GM19372 (cell line): ENCODE measurements at regions not wholly inside any gene's neighbourhood (a gene's known extent, or its start where the extent isn't known, plus 50 kb on each side); places are given as distances from the start of the nearest gene placed in this dataset.

ENCODE experiments used
- ATAC-seq: cut with Tn5 transposase; IDR thresholded peaks from one replicate; pipeline ENCODE4 v1.9.1; 2021; ENCODE audit warnings: mild to moderate bottlenecking, low read depth, moderate library complexity; ENCODE audit not compliant: unreplicated experiment

- no peak for ATAC-seq
Observed at GRCh38 chr6:23590498-23591126, 535.4 kb upstream of the NRSN1 start.

GRCh38 chr6:23591761-23592160 is 534.3 kb upstream of the NRSN1 start:
- no peak for ATAC-seq

DNA sequence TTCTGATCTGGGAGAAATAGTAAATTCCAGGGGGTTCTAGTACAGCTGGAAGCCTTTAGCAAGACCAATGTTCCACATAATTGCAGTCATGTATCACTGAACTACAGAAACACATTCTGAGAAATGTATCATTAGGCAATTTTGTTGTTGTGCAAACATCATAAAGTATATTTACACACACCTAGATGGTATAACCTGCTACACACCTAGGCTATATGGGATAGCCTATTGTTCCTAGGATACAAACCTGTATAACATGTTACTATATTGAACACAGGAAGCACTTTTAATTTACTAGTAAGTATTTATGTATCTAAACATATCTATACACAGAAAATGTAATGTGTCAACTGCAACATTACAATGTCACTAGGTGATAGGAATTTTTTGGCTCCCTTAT is 525.9 kb upstream of the NRSN1 start:
- ATAC-seq = no peak

DNA sequence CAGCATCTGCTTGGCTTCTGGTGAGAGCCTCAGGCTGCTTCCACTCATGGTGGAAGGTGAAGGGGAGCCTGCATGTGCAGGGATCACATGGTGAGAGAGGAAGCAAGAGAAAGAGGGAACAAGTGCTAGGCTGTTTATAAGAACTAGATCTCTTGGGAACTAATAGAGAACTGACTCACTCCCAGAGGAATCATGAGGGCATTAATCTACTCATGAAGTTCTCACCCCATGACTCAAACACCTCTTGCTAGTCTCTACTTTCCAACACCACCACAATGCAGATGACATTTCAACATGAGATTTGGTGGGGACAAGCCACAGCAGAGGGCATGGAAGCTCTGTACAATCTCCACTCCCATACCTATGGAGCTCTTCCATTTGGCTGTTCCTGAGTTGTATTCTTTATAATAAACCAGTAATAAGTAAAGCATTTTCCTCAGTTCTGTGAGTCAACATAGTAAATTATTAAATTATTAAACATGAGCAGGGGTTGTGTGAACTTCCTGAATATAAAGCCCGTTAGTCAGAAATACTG is 524.1 kb upstream of the NRSN1 start:
- ATAC-seq = no peak

- ATAC-seq = no peak
Observed at GRCh38 chr6:23608931-23609435, 517.0 kb upstream of the NRSN1 start.

DNA sequence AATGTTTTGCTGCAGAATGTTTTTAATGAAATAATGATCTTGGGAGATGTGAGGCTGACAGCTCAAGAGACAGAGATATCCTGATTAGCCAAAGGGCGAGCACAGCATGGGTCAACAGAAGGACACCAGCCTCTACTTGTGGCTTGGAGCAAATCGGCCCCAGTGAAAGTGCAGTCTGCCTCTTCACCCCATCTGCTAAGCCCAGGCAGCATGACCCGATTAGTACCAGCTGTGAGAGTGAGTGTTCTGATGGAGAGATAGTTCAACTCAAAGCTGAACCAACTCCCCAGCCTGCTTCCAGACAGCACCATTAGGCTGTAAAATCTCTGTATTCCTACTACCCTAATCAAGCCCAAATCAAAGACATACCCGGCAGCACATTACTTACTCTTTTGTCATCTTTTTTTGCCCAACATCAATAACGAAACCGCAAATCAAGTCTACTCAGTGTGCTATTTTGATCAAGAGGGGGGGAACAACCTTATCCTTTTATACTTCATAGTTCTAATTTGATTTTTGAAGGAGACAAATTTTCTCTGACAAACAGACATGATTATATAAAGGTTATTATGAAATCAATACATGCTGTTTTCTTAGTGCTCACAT is 514.1 kb upstream of the NRSN1 start:
- ATAC-seq = no peak

DNA sequence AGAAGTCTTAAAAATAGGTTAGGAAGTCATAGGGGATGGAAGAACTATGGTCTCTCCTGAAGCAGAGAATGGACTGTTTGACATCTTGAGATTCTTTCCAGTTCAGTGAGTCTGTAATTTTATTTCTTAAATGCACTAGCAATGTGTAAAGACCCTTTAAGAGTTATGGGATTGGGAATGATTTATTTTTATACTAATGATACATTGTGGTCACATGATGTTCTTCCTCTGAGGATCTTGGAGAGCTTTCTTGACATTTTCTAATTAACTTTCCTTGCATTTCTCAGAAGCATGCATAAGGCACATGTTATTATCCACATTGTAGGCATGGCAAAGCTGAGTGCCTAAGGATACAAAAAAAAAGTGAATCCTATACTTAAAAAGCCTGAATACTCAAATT is 507.6 kb upstream of the NRSN1 start:
- no peak for ATAC-seq

- no peak for ATAC-seq
Observed at GRCh38 chr6:23620911-23621401, 505.1 kb upstream of the NRSN1 start.

DNA sequence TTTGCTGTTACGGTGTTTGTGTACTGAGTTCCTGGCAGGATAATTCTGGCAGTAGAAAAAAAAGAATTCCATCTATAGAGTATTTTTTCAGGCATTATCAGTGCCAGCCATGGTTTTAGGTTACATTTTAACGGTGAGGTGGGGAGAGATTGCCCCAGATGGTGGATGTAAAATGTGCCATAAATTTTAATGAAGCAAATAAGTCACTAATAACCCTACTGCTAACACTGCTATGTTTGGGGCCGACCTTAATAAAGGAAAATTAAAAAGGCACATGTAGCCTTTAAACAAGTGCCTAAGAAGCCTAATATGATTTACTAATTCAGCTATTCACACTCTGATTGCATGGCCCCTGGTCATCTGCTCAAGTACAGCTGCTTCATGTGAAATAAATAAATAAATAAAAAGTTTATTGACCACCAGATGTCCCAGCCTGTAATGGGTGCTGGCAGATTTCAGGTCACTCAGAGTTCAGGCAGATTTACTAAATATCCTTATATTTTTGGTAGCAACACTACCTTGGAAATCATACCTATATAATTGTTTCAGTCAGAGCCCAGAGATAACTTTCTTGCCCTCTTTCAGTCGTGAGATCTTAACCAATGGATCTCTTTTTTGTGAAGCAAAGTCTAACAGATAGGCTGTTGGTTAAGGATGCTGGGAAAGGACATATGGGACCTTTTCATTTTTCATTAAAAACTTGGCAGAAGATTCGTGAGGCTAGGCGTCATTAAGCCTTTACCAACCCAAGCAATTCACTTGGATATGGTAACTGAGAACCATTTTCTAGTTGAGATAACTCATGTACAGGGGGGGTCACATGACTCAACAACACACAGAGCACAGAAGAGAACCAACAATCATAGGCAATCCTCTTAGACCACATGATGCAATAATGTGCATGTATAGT is 495.0 kb upstream of the NRSN1 start:
- ATAC-seq = no peak

DNA sequence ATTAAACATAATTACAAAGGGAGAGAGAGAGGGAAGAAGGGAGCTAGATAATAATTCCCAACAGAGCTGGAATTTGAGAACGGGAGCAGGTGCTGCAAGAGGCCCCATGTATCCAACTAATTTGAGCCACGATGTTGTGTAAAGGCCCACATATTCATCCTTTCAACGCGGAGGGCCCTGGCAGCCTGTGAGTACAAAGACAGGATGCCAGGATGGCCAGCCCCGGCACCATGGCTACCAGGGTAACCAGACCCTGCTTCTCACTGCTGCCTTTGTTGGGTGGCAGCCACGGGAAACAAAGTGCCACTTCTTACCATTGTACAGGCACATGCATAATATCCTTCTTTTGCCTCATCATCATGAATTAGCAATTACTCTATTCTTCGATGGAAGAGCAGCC is 492.0 kb upstream of the NRSN1 start:
- ATAC-seq = no peak

GRCh38 chr6:23635150-23635549 is 490.9 kb upstream of the NRSN1 start:
- ATAC-seq = no peak

DNA sequence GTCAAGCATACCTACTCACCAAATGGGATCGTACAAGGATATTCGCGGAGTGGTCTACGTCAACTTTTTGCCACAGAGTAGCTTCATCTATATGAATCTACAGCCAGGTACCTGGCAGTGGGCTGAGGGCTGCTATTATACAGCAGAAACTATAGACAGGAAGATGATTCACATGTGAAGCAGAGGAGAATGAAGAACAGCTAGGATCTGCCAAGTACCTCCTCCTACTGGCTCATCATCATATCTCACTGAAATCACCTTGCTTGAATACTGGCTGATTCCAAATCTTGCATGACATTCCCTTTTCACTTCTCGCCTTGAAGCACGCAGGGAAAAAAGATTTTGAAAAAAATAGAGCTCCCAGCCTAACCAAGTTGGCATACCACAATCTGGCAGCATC is 488.7 kb upstream of the NRSN1 start:
- no peak for ATAC-seq

GRCh38 chr6:23642849-23643248 is 483.2 kb upstream of the NRSN1 start:
- no peak for ATAC-seq

DNA sequence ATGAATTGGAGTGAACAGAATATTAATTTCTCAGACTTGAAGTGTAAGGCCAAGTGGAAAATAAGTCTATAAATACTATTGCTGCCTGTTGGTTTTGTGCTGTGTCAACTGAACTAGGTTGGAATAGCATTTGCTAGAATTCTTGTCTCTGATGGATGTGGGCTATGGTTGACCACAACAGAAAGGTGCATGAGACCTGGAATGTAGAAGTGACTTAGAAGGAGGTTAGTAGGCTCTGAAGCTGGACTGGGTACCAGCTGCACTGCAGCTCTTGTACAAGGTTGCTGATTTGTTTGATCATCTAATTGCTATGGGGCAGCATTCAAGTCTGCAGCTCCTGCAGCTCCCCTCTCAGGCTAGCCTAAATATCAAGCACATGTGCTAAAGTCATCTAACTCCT is 479.0 kb upstream of the NRSN1 start:
- no peak for ATAC-seq

DNA sequence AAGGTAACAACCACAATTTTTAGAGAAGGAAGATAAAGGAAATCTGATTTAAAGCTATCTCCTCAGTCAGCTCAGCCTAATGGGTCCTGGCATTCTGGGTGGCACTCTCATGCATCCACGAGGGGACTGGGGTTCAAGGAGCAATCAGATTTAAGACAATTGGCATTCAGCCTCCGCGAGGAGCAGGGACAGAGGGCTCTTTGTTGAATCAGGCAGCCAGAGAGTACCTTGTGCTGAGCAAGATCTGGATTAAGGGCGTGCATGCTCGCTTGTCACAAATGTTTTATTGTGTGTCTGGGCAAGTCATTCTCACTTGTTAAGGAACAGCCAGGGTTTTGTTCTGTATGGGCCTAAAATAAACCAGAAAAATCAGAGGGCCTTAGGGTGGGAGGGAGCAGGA is 475.3 kb upstream of the NRSN1 start:
- ATAC-seq = no peak

DNA sequence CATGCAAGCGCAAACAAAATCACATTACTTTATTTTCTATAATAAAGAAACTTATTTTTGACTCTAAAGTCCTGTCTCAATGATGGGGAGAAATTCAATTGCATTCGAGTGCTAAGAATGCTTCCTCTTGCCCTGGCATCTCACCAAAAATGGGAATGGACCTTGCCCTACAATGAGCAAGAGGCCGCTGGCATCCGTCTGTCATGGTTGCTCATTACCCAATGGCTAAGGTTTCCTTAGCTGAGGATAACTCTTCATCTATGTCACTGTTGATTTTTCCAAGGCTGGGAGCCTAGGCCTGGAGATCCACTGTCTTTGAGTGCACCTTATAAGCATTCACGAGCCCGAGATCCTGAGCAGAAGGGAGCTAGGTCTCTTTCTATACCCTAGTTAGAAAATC is 471.3 kb upstream of the NRSN1 start:
- no peak for ATAC-seq

DNA sequence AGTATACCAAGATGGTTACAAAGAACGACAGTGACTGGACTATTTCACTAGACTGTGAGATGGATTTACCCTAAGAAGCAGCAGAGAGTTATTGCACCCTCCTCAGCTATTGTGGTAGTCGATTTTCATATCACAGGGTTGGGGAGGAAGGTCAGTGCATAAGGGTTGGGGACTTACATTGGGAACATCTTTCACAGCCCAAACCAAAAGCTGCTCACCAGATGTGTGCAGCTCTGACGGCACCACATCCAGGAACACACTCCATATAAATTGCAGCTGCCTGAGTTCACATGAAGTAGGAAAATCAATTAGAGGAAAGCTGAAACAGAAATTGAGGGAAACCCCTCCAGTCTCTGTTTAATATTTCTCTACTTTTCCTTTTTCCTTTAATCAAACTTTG is 470.5 kb upstream of the NRSN1 start:
- ATAC-seq = no peak

DNA sequence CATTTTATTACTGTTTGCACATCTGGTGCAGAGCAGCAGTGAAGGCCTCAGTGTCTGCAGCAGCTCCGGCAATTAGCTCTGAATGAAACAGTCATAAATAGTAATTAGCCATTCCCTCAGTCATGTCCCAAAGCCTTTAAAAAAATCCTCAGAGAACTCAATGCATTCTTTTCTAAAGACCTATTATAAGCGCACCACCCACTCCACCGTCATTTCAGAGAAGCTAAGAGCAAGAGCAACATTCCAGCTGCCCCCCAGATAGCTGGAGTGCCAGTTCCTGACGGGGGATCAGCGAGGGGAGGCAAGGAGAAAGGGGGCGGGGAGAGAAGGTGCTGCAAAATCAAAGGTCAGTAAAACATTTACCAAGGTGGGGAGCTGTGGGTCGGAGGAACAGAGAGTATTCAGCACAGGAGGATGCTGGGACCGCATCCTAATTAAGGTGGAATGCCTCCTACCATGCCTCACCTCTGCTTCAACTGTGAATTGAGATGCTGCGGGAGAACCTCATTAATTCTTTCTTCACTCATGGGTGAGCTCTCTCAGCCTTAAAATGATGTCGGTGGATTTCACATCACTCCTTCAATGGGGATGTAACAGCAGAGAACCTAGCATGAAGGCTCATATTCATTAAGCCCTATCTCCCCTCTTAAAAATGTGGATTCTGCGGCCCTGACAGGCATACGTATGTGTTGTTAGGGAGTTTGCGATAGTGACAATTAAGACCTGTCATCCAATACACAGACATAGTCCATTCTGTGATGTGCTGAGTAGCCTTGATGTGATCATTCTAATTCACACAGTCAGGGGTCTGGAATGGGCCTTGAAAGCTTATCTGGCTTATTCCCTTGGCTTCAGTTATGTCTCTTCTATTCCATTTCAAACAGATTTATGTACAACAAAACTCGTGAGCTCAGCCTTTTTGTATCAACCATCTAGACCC is 469.5 kb upstream of the NRSN1 start:
- ATAC-seq = no peak

GRCh38 chr6:23659125-23659524 is 466.9 kb upstream of the NRSN1 start:
- ATAC-seq = no peak

DNA sequence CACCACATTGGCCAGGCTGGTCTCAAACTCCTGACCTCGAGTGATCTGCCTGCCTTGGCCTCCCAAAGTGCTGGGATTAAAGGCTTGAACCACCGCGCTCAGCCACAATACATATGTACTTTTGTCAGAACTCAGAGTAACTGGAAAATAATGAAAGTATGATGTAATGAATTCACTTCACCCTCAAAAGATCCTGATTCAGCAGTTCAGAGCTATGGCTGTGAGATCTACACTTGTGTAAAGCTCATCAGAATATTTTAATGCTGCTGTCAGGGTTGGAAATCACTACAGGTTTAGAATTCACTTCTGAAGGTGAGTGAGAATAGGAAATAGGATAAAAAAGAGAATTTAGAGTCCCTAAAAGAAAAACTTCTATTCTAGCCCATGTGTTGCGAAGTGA is 464.5 kb upstream of the NRSN1 start:
- ATAC-seq = no peak
